OCI-LY7 (cell line): ENCODE measurements at regions not wholly inside any gene's neighbourhood (a gene's known extent, or its start where the extent isn't known, plus 50 kb on each side); places are given as distances from the start of the nearest gene placed in this dataset.

Experiments
- BruUV-seq: library from RNA; stranded (reverse); fragments of 400-500 nt; replicated peaks from 2 replicates; lab custom pipeline; 2021; lab: Mats Ljungman, UMichigan
- CTCF ChIA-PET: fragments of 300-600 bp; sonication (Branson Sonifier 250); formaldehyde crosslinking; loops from one replicate; lab custom pipeline; 2022; ENCODE audit warnings: antibody characterized with exemption; ENCODE audit not compliant: unreplicated experiment; lab: Charles Lee
- POLR2A ChIA-PET: fragments of 300-600 bp; sonication (Branson Sonifier 250); formaldehyde crosslinking; loops from one replicate; lab custom pipeline; 2022; ENCODE audit warnings: antibody characterized with exemption; lab: Charles Lee
- DNase-seq: peaks from one replicate; pipeline ENCODE4 v3.0.0-alpha.2; 2015; ENCODE audit warnings: low spot score
- H2AFZ ChIP-seq: fragments of 200-600 bp; sonication (generic), shearing (Covaris generic); 2 replicates; pipeline ENCODE4 v1.6.1; 2014; ENCODE audit warnings: mild to moderate bottlenecking, antibody characterized with exemption, low read length, moderate library complexity
- H3K27ac ChIP-seq: fragments of 200-600 bp; sonication (generic); 2 replicates; pipeline ENCODE4 v1.5.1; 2014; ENCODE audit warnings: mixed run types, low read depth, mild to moderate bottlenecking, moderate library complexity, low read length, inconsistent platforms; ENCODE audit not compliant: poor library complexity, severe bottlenecking
- H3K36me3 ChIP-seq: fragments of 200-600 bp; sonication (generic); 2 replicates; pipeline ENCODE4 v1.6.1; 2014; ENCODE audit warnings: mild to moderate bottlenecking, antibody characterized with exemption, low read length, moderate library complexity, mixed read lengths; ENCODE audit not compliant: insufficient read depth
- H3K4me1 ChIP-seq: fragments of 200-600 bp; sonication (generic); 2 replicates; pipeline ENCODE4 v1.5.1; 2014; ENCODE audit warnings: mild to moderate bottlenecking, low read length; ENCODE audit not compliant: insufficient read depth, poor library complexity, severe bottlenecking
- H3K4me2 ChIP-seq: fragments of 200-600 bp; sonication (generic); 2 replicates; pipeline ENCODE4 v1.6.1; 2014; ENCODE audit warnings: mild to moderate bottlenecking, low read length
- H3K4me3 ChIP-seq: fragments of 200-600 bp; sonication (generic); 2 replicates; pipeline ENCODE4 v1.5.1; 2014; ENCODE audit warnings: mild to moderate bottlenecking, low read depth, low read length; ENCODE audit not compliant: poor library complexity, severe bottlenecking
- H3K79me2 ChIP-seq: fragments of 200-600 bp; sonication (generic); 2 replicates; pipeline ENCODE4 v1.6.1; 2016; ENCODE audit warnings: low read depth, mild to moderate bottlenecking, low read length, moderate library complexity, mixed read lengths; ENCODE audit not compliant: insufficient read depth
- H3K9me2 ChIP-seq: fragments of 200-600 bp; sonication (generic); 2 replicates; pipeline ENCODE4 v1.6.1; 2016; ENCODE audit warnings: mild to moderate bottlenecking, low read length, mixed read lengths; ENCODE audit not compliant: insufficient read depth
- H3K9me3 ChIP-seq: fragments of 200-600 bp; sonication (generic); 2 replicates; pipeline ENCODE4 v1.6.1; 2014; ENCODE audit warnings: mild to moderate bottlenecking, mixed run types, low read length, mixed read lengths
- H4K20me1 ChIP-seq: fragments of 200-600 bp; sonication (generic); 2 replicates; pipeline ENCODE4 v1.6.1; 2014; ENCODE audit warnings: mild to moderate bottlenecking, antibody characterized with exemption, low read length, moderate library complexity, mixed read lengths; ENCODE audit not compliant: insufficient read depth
- CTCF ChIP-seq: fragments of 200-600 bp; sonication (generic); conservative IDR thresholded peaks from 2 replicates; pipeline ENCODE4 v1.5.1; 2014; ENCODE audit warnings: mild to moderate bottlenecking, antibody characterized with exemption, low read length, moderate library complexity, mixed read lengths
- EZH2phosphoT487 ChIP-seq: fragments of 200-600 bp; sonication (generic); IDR thresholded peaks from 2 replicates; pipeline ENCODE4 v1.6.1; 2018; ENCODE audit warnings: low read depth, borderline replicate concordance, mild to moderate bottlenecking, mixed run types, antibody characterized with exemption, low read length, moderate library complexity, mixed read lengths
- intact Hi-C: fragments of 100-400 bp; cut with micrococcal nuclease; formaldehyde crosslinking; loops from one replicate; pipeline ENCODE4 v1.10.0; 2022; ENCODE audit not compliant: unreplicated experiment

- Histone ChIP-seq H3K4me3 (no peak overlapping the region), H3K27ac (no peak overlapping the region), H3K9me2 (no peaks in the 10 kb centered on the region), H3K4me2 (no peak overlapping the region), H3K9me3 (no peaks in the 10 kb centered on the region), H4K20me1 (no peaks in the 10 kb centered on the region), H3K4me1 (no peaks in the 10 kb centered on the region), H3K36me3 (no peaks in the 10 kb centered on the region), H2AFZ (no peak overlapping the region), H3K79me2 (no peaks in the 10 kb centered on the region)
- TF ChIP-seq EZH2phosphoT487 (no peak), CTCF (no peak)
- intact Hi-C loops, result no loop called here
- no TSS peak for BruUV-seq
- ChIA-PET POLR2A (no interaction called here), CTCF (no interaction called here)
- DNase-seq, result no peak
Measured at GRCh38 chr11:44423289-44423688, 113.3 kb upstream of the ALX4 start.

- DNase-seq, result no peak
- no peak overlapping the region for H3K27ac ChIP-seq
- no peak overlapping the region for H3K4me3 ChIP-seq
- H4K20me1 ChIP-seq, result no peaks in the 10 kb centered on the region
- H3K4me1 ChIP-seq, result no peaks in the 10 kb centered on the region
- POLR2A ChIA-PET, result no interaction called here
- H3K79me2 ChIP-seq, result no peaks in the 10 kb centered on the region
- no peaks in the 10 kb centered on the region for H3K9me3 ChIP-seq
- no peak overlapping the region for H2AFZ ChIP-seq
- intact Hi-C loops, result no loop called here
- no TSS peak for BruUV-seq
- TF ChIP-seq CTCF (no peak), EZH2phosphoT487 (no peak)
- no peaks in the 10 kb centered on the region for H3K9me2 ChIP-seq
- H3K4me2 ChIP-seq, result no peak overlapping the region
- CTCF ChIA-PET, result no interaction called here
- no peaks in the 10 kb centered on the region for H3K36me3 ChIP-seq
Measured at GRCh38 chr11:44424841-44425240, 114.9 kb upstream of the ALX4 start.

- Histone ChIP-seq H3K9me3 (no peaks in the 10 kb centered on the region), H3K36me3 (no peaks in the 10 kb centered on the region), H3K79me2 (no peaks in the 10 kb centered on the region), H4K20me1 (no peaks in the 10 kb centered on the region), H3K9me2 (no peaks in the 10 kb centered on the region), H3K4me2 (no peak overlapping the region), H2AFZ (no peak overlapping the region), H3K4me1 (no peaks in the 10 kb centered on the region), H3K27ac (no peak overlapping the region), H3K4me3 (no peak overlapping the region)
- ChIA-PET POLR2A (interaction anchor here (0.5 to 0.6 kb wide), 2 partner anchors 376 to 954 kb away, joined by 3 to 4 read pairs; no protein-coding TSS in a partner anchor), CTCF (no interaction called here)
- TF ChIP-seq EZH2phosphoT487, result no peak
- no peak for TF ChIP-seq CTCF
- no peak for DNase-seq
- intact Hi-C loops, result no loop called here
- BruUV-seq, result no TSS peak
Measured at GRCh38 chr11:44426119-44426518, 116.2 kb upstream of the ALX4 start.
